NCI-H2081 (cell line): ENCODE measurements at regions not wholly inside any gene's neighbourhood (a gene's known extent, or its start where the extent isn't known, plus 50 kb on each side); places are given as distances from the start of the nearest gene placed in this dataset.

Experiments
- DNase-seq, 2 experiments: peaks; one replicate each; lab custom pipeline; 2025; lab: John Stamatoyannopoulos, UW

DNA sequence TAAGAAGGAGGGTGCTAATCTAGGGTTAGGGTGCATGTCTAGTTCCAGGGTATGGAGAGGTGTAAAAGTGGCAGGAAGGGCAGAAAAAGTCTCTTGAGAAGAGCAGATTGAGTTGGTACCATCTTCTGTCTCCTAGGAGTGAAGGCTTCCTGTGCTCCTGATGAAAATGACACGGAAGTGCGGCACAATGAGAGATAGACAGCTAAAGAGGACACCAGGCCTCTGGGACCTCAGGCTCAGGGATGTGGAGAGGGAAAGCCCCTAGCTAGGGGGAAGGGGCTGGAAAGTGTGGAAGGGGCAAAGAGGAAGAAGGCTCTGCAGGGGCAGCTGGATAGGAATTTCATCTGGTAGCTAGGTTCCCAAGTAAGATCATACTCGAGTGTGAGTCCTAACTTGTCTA lies 498.3 kb upstream of the EEF2KMT start:
- DNase-seq = no peak

DNA sequence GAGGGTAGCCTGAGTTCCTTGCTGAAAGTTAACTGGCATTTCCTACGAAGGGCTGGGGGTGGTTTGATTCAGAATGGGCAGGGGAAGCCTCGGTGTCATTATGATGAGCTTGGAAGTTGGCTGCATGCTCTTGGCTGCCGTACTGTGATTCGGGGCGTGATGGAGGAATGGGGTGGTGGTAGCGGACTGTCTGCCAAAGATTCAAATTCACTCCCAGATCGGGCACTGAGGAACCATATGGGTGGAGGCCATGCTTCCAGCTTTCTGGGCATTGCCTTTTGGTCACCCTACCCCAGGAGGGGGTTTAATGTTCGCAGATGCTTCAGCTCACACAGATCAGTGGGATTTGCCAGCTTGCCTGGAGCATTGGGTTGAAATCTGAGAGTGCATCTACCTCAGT lies 492.8 kb upstream of the EEF2KMT start:
- no peak for DNase-seq

DNA sequence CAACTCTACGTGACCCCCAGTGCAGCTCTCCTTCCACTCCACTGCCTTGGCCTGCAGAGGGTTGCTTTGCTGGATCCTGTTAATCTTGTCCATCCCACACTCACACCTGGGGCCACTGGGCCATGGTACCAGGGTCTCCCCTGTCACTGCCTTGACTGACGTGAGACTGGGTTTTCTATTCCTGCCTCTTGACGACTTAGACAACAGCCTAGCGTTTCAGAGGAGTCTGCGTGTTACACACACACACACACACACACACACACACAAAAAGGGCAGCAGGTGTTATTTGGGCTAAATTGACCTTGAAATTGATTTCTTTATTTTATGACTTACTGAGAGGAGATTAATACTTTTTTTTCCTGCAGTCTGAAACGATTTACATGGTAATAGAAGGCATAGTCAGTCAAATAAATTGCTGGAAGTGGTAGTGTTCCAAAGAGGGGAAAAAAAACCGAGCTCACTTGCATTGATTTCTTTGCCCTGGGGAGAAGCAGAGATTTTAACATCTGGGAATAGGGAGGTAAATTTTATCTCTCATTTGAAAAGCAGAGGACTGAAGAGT lies 492.3 kb upstream of the EEF2KMT start:
- no peak for DNase-seq

DNA sequence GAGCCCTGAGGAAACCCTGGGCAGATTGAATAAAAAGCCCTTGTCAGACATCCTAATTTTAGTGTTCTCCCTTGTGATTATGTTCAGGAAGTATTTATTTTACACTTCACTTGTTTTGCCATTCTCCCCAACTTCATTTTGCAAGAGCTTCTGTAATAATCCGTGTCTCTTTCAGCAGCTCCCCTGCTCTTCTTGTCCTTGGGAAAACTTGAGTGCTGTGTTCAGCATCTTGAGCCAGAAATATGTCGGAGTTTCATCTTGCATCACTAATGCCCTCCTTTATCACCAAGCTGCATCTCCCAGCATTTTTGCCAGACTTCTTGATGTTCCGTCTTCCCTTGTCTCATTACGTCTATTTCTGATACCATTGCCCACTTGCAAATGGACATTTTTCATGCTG lies 486.5 kb upstream of the EEF2KMT start:
- no peak for DNase-seq

GRCh38 chr16:5582529-5582928 lies 484.9 kb upstream of the EEF2KMT start:
- DNase-seq = no peak

- DNase-seq = no peak
These were observed 484.3 kb upstream of the EEF2KMT start for GRCh38 chr16:5581908-5582307.

DNA sequence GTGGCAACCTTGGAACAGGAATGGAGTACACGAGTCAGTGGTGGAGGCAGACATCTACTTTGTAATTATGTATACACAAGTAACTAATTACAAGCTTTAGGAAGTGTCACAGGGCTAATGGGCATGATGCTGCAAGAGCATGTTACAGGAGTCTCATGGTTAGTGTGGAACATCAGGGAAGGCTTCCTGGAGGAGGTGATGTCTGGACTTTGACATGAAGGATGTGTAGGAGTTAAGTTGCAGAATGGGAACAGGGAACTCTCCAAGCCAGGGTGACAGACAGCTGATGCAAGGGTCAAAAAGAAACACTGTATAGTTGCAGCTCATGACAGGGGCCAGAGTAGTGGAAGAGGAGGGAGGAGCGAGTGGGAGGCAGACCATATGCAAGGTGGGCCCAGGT lies 483.8 kb upstream of the EEF2KMT start:
- DNase-seq = no peak

GRCh38 chr16:5580772-5581171 lies 483.2 kb upstream of the EEF2KMT start:
- DNase-seq = no peak

DNA sequence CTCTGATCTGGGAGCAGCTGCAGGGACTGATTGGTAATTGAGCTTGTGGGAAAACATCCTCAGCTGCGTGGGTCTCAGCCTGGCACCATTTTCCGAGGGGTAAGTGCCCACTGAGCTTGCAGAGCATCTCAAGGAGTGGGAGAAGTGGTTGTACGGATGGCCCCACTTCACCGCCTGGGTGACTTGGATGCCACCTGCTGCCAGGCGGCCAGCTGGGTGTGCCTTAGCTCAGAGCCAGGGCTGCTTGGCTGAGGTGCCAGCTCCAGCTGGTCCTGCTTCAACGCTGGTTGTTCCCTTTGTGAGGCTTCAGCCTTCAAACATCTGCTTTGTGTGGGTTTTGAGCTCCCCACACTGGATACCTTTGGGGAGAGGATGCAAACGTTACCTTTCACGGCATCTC lies 482.7 kb upstream of the EEF2KMT start:
- DNase-seq = no peak

DNA sequence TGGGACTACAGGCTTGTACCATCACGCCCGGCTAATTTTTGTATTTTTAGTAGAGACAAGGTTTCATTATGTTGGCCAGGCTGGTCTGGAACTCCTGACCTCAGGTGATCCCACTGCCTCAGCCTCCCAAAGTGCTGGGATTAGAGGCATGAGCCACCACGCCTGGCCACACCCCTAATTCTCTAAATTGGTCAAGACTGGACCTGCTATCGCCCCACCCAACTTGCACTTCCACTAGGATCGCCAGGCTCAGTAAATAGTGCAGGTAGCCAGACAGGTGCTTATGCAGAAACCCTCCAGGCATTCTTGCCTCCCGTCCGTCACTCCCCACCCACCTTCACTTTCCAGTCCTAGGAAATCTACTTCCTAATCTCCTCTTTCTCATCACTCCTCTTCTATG lies 481.4 kb upstream of the EEF2KMT start:
- no peak for DNase-seq

DNA sequence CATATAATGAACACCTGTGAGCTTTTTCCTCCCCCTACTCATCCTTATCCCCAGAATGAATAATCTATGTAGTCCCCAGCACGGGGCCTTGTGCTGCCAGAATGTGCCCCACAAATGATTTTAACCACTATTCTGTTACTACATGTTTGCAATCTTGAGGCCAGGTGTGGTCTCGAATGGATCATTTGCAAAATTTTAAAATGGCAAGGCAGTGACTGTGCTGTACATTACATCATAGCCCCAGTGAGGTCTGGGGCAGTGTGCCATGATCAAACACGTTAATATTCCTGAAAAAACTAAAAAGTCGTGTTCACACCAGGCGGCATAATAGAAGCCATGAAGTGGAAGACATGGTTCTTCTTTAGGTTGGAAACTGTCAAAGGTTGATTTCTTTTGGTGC lies 479.9 kb upstream of the EEF2KMT start:
- no peak for DNase-seq

DNA sequence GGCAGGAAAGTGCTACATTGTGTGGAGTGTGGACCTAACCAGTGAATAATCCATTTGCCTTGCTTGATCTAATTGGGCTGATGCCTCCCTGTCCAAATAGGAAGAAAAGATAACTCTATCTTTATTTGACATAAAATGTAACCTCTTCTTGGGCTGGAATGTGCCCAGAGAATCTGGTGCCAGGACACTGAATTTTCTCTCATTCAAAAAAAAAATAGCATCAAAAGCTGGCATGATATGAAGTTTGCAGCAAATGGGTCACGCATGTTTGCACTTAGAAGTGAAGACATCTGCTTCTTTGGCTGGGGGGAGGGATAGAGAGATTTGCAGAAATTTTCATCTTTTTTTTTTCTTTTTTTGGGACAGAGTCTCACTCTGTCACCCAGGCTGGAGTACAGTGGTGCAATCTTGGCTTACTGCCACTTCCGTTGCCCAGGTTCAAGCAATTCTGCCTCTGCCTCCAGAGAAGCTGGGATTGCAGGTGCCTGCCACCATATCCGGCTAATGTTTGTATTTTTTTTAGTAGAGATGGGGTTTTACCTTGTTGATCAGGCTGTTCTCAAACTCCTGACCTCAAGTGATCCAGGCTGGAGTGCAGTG lies 478.2 kb upstream of the EEF2KMT start:
- no peak for DNase-seq

DNA sequence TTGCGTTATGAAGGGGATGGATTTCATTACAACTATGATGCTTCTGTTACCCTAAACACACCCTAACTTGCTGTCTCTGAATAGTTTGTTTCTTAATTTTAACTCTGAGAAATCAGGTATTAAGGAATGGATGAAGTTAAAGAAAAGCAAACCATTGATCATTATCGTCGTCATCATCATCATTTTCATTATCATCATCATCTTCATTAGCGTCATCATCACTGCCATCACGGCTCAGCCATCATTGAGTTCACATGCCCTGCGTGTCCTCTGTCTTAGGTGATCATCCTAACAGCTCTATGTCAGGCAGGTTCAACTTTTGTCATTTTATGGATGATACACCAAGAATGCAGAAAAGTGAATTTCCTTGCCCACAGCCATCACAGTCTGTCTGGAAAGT lies 477.5 kb upstream of the EEF2KMT start:
- no peak for DNase-seq

DNA sequence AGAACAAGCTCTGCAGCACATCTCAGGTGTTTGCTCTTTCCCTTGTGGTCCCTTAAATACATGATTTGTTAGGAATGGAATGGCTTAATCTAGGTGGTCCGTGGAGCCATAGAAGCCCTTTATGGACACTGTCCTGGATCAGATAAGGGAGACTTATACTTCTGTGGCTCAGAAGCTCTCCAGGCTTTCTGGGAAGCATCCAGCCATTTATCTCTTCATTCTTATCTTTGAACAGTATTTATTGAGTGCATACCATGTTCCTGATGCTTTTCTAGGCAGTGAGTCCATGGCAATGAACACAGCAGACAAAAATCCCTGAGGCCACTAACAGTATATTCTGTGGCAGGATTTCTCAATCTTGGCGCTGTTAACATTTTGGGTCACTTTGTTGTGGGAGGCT lies 474.5 kb upstream of the EEF2KMT start:
- DNase-seq = no peak

- no peak for DNase-seq
These were observed 473.9 kb upstream of the EEF2KMT start for GRCh38 chr16:5571446-5571845.

GRCh38 chr16:5561800-5562199 lies 464.2 kb upstream of the EEF2KMT start:
- no peak for DNase-seq

GRCh38 chr16:5560084-5560483 lies 462.5 kb upstream of the EEF2KMT start:
- DNase-seq = no peak

DNA sequence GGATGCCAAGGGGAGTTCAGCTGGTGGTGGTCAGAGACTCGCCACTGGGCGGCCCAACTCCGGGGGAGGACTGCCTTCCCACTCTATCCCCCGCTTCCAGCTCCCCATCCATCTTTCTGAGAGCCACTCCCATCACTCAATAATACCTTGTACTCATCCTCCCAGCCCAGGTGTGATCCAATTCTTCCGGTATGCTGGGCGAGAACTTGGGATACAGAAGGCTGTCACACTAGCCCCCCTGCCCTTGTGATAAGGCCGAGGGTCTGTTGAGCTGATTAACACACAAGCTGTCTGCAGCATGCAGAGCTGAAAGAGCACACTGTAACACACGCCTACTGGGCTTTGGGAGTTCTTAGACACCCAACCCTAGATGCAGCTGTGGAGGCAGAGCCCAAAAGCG lies 460.4 kb upstream of the EEF2KMT start:
- no peak for DNase-seq

DNA sequence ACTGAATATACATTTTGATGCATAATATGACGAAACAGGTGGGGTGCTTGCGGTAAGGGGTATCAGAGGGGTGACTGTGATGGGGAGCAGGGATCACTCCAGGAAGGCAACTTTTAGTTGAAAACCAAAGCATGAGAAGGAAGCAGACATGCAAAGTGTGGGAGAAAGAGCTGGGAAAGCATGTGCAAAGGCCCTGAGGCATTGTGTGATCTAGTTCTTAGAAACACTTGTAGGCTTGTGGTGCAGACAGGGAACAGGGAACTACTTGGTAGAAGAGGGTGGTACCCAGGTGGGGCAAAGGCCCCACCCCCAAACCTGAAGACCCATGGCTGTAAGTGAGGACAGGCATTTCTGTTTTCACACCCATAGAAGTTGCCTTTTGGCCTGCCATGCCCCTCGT lies 459.9 kb upstream of the EEF2KMT start:
- no peak for DNase-seq

GRCh38 chr16:5556158-5556810 lies 458.7 kb upstream of the EEF2KMT start:
- DNase-seq = no peak

- no peak for DNase-seq
These were observed 454.3 kb upstream of the EEF2KMT start for GRCh38 chr16:5551909-5552308.

DNA sequence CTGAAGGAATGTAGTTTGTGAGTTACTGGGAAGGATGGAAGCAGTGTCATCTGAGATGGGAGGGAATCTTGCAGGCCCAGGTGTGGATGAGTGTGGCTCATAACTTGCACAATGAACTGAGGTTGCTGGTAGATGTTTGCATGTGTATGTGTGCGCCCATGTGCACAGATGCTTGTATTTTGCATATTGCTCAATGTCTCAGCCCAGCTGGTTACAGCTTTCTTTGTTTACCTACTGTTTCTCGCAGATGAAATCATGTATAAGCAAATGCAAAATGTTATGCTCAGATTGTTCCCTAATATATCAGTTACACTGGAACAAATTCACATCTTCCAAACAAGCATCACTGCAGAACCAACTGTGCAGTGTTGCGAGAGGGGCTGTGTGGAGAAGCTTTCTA lies 452.2 kb upstream of the EEF2KMT start:
- DNase-seq = no peak

- no peak for DNase-seq
These were observed 443.8 kb upstream of the EEF2KMT start for GRCh38 chr16:5541356-5541755.

DNA sequence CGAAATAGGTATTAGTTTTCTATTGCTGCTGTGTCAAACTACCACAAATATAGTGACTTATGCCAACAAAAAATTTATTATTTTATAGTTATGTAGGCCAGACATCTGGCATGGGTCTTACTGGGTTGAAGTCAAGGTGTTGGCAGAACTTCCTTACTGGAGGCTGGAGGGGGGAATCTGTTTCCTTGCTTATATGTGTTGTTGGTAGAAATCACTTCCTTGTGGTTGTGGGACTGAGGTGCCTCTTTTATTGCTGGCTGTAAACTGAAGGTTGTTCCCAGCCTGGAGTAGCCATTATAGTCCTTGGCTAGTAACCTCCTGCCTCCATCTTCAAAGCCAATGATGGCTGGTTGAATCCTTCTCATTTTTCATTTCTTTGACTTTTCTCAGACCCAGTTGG lies 439.8 kb upstream of the EEF2KMT start:
- DNase-seq = no peak
